HEK293 (cell line): ENCODE measurements at regions not wholly inside any gene's neighbourhood (a gene's known extent, or its start where the extent isn't known, plus 50 kb on each side); places are given as distances from the start of the nearest gene placed in this dataset.

Experiments
- CTCF ChIA-PET: fragments of 350-600 bp; formaldehyde crosslinking; extraction: SDS; loops from one replicate; lab custom pipeline; 2021; ENCODE audit warnings: antibody characterized with exemption; lab: Yijun Ruan, JAX
- POLR2A ChIA-PET: fragments of 300-600 bp; formaldehyde crosslinking; extraction: SDS; loops from one replicate; lab custom pipeline; 2020; ENCODE audit warnings: antibody characterized with exemption, inconsistent platforms; lab: Yijun Ruan, JAX
- H3K27ac ChIP-seq: fragments of 200-500 bp; sonication (Bioruptor generic); 2 replicates; pipeline ENCODE4 v1.5.1; 2014; ENCODE audit warnings: low read depth, low read length, control low read depth, inconsistent platforms; ENCODE audit errors: extremely low read depth
- H3K36me3 ChIP-seq, 2 experiments: fragments of 200-500 bp in 1 of 2; sonication (Bioruptor generic) in 1 of 2; 1 replicate in 1 of 2; 2 replicates in 1 of 2; pipeline ENCODE4 v1.5.1; 2014 to 2017; ENCODE audit warnings: inconsistent platforms in 2 of 2, low read length in 2 of 2; ENCODE audit not compliant: control insufficient read depth in 2 of 2, insufficient read depth in 1 of 2
- H3K4me1 ChIP-seq: fragments of 200-500 bp; sonication (Bioruptor generic); 2 replicates; pipeline ENCODE4 v1.5.1; 2014; ENCODE audit warnings: mild to moderate bottlenecking, low read length, inconsistent platforms; ENCODE audit not compliant: control insufficient read depth, insufficient read depth
- H3K4me3 ChIP-seq: 2 replicates; pipeline ENCODE4 v1.5.1; 2011; ENCODE audit warnings: low read depth, mild to moderate bottlenecking, control low read depth, low read length, moderate library complexity
- H3K9me3 ChIP-seq: fragments of 200-500 bp; sonication (Bioruptor generic); 2 replicates; pipeline ENCODE4 v1.5.1; 2014; ENCODE audit warnings: low read depth, low read length, inconsistent platforms; ENCODE audit not compliant: control insufficient read depth, insufficient read depth
- GFI1B ChIP-seq: fragments of 450-650 bp; formaldehyde crosslinking; IDR thresholded peaks from 2 replicates; pipeline ENCODE4 v1.5.1; 2016; ENCODE audit warnings: missing biosample characterization, missing genetic modification characterization
- HOXD13 ChIP-seq: sonication (generic); formaldehyde crosslinking; IDR thresholded peaks from 2 replicates; pipeline ENCODE4 v1.8.0; 2022; ENCODE audit warnings: missing genetic modification reagents, borderline replicate concordance
- KLF8 ChIP-seq: fragments of 450-650 bp; formaldehyde crosslinking; IDR thresholded peaks from 2 replicates; pipeline ENCODE4 v1.5.1; 2016; ENCODE audit warnings: missing biosample characterization, missing genetic modification characterization
- KLF9 ChIP-seq: fragments of 450-650 bp; formaldehyde crosslinking; IDR thresholded peaks from 2 replicates; pipeline ENCODE4 v1.5.1; 2016; ENCODE audit warnings: missing biosample characterization, missing genetic modification characterization, low read depth
- PRDM1 ChIP-seq: fragments of 450-650 bp; formaldehyde crosslinking; IDR thresholded peaks from 2 replicates; pipeline ENCODE4; 2016; ENCODE audit warnings: missing biosample characterization, missing genetic modification characterization
- SETDB1 ChIP-seq: IDR thresholded peaks from one replicate; pipeline ENCODE4 v1.6.1; 2017; ENCODE audit warnings: mild to moderate bottlenecking, low read length, moderate library complexity, mixed read lengths; ENCODE audit not compliant: insufficient read length
- SP2 ChIP-seq: fragments of 450-650 bp; formaldehyde crosslinking; IDR thresholded peaks from 2 replicates; pipeline ENCODE4 v1.5.1; 2016; ENCODE audit warnings: missing biosample characterization, missing genetic modification characterization
- ZNF155 ChIP-seq: fragments of 450-650 bp; formaldehyde crosslinking; IDR thresholded peaks from 2 replicates; pipeline ENCODE4 v1.5.1; 2016; ENCODE audit warnings: missing biosample characterization, missing genetic modification characterization
- ZNF341 ChIP-seq: fragments of 450-650 bp; formaldehyde crosslinking; IDR thresholded peaks from 2 replicates; pipeline ENCODE4; 2016; ENCODE audit warnings: low read depth, missing biosample characterization, missing genetic modification characterization
- ZNF423 ChIP-seq: fragments of 450-650 bp; formaldehyde crosslinking; IDR thresholded peaks from 2 replicates; pipeline ENCODE4 v1.5.1; 2016; ENCODE audit warnings: missing biosample characterization, missing genetic modification characterization
- ZNF510 ChIP-seq: fragments of 450-650 bp; formaldehyde crosslinking; IDR thresholded peaks from 2 replicates; pipeline ENCODE4 v1.5.1; 2018; ENCODE audit warnings: mild to moderate bottlenecking, missing genetic modification characterization, missing biosample characterization; ENCODE audit not compliant: insufficient replicate concordance
- ZNF529 ChIP-seq: fragments of 450-650 bp; formaldehyde crosslinking; IDR thresholded peaks from 2 replicates; pipeline ENCODE4 v1.5.1; 2017; ENCODE audit warnings: missing genetic modification characterization, missing biosample characterization; ENCODE audit not compliant: insufficient replicate concordance
- ZNF596 ChIP-seq: fragments of 450-650 bp; IDR thresholded peaks from 2 replicates; pipeline ENCODE4 v1.5.0; 2018; ENCODE audit warnings: missing biosample characterization, mild to moderate bottlenecking, missing genetic modification characterization, moderate library complexity
- ZNF626 ChIP-seq: fragments of 450-650 bp; sonication (Bioruptor Pico); formaldehyde crosslinking; IDR thresholded peaks from 2 replicates; pipeline ENCODE4 v1.5.1; 2018; ENCODE audit warnings: missing biosample characterization, missing genetic modification characterization, inconsistent platforms
- ZNF670 ChIP-seq: fragments of 450-650 bp; formaldehyde crosslinking; IDR thresholded peaks from 2 replicates; pipeline ENCODE4 v1.5.1; 2016; ENCODE audit warnings: missing biosample characterization, missing genetic modification characterization, low read depth
- ZNF747 ChIP-seq: fragments of 450-650 bp; formaldehyde crosslinking; IDR thresholded peaks from 2 replicates; pipeline ENCODE4 v1.5.1; 2016; ENCODE audit warnings: missing biosample characterization, missing genetic modification characterization
- ZNF768 ChIP-seq: fragments of 450-650 bp; formaldehyde crosslinking; IDR thresholded peaks from 2 replicates; pipeline ENCODE4 v1.5.1; 2018; ENCODE audit warnings: missing biosample characterization, mild to moderate bottlenecking, missing genetic modification characterization
- ZNF776 ChIP-seq: fragments of 450-650 bp; formaldehyde crosslinking; IDR thresholded peaks from 2 replicates; pipeline ENCODE4 v1.5.0; 2017; ENCODE audit warnings: missing biosample characterization, missing genetic modification characterization, borderline replicate concordance
- ZNF837 ChIP-seq: fragments of 450-650 bp; formaldehyde crosslinking; IDR thresholded peaks from 2 replicates; pipeline ENCODE4 v1.5.1; 2016; ENCODE audit warnings: missing biosample characterization, missing genetic modification characterization
- ZSCAN30 ChIP-seq: fragments of 450-650 bp; IDR thresholded peaks from 2 replicates; pipeline ENCODE4 v1.5.1; 2018; ENCODE audit warnings: missing biosample characterization, mild to moderate bottlenecking, missing genetic modification characterization, moderate library complexity
- TF ChIP-seq, protein P1 (sequence below): fragments of 450-650 bp; formaldehyde crosslinking; IDR thresholded peaks from 2 replicates; pipeline ENCODE4 v1.5.1; 2016; ENCODE audit warnings: missing biosample characterization, missing genetic modification characterization
- TF ChIP-seq, protein P2 (sequence below): fragments of 450-650 bp; formaldehyde crosslinking; IDR thresholded peaks from 2 replicates; pipeline ENCODE4 v1.5.1; 2016; ENCODE audit warnings: missing biosample characterization, missing genetic modification characterization
- TF ChIP-seq, protein P3 (sequence below): fragments of 450-650 bp; formaldehyde crosslinking; IDR thresholded peaks from 2 replicates; pipeline ENCODE4 v1.5.1; 2016; ENCODE audit warnings: missing biosample characterization, missing genetic modification characterization, borderline replicate concordance
- TF ChIP-seq, protein P4 (sequence below): fragments of 450-650 bp; formaldehyde crosslinking; IDR thresholded peaks from 2 replicates; pipeline ENCODE4 v1.5.1; 2016; ENCODE audit warnings: missing biosample characterization, missing genetic modification characterization
- TF ChIP-seq, protein P5 (sequence below): fragments of 450-650 bp; formaldehyde crosslinking; optimal IDR thresholded peaks from 2 replicates; pipeline ENCODE3; 2016; ENCODE audit warnings: missing biosample characterization, mild to moderate bottlenecking, missing genetic modification characterization
- TF ChIP-seq, protein P6 (sequence below): fragments of 450-650 bp; formaldehyde crosslinking; IDR thresholded peaks from 2 replicates; pipeline ENCODE4 v1.5.1; 2016; ENCODE audit warnings: missing biosample characterization, missing genetic modification characterization, borderline replicate concordance

DNA sequence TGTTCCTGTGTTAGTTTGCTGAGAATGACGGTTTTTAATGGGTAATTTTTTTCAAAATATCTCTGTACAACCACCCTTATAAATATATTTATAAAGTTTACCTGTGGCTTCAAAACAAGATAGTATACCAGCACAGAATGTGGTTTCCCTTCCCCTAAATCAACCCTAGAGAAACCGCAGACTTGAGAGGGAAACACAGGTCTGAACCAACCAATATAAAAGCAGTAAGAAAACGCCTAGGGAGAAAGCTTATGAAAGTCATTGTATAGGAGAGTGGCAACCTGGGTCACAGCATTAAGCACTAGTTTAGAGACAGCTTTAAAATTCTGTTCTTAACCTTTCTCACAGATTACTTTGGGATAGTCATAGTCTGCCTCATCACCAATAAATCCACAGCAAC is 180.6 kb upstream of the LHX8 start:
- Histone ChIP-seq H3K4me1 (no peaks in the 10 kb centered on the region), H3K9me3 (no peaks in the 10 kb centered on the region), H3K4me3 (no peak overlapping the region), H3K27ac (no peak overlapping the region), H3K36me3 (no peaks in the 10 kb centered on the region)
- CTCF ChIA-PET, result no interaction called here
- TF ChIP-seq SETDB1 (no peak), ZNF670 (tag by site-specific recombination) (no peak), ZNF510 (no peak), ZNF776 (tag by site-specific recombination) (no peak), KLF8 (no peak), ZNF155 (tag by site-specific recombination) (no peak), ZNF529 (tag by site-specific recombination) (no peak), ZNF837 (tag by site-specific recombination) (no peak), HOXD13 (CRISPR knock-in tag) (no peak), PRDM1 (tag by site-specific recombination) (no peak), SP2 (tag by site-specific recombination) (no peak), ZNF626 (tag by site-specific recombination) (no peak), ZNF768 (tag by site-specific recombination) (no peak), KLF9 (tag by site-specific recombination) (no peak), ZNF423 (tag by site-specific recombination) (no peak)
- TF ChIP-seq, protein P1, sequence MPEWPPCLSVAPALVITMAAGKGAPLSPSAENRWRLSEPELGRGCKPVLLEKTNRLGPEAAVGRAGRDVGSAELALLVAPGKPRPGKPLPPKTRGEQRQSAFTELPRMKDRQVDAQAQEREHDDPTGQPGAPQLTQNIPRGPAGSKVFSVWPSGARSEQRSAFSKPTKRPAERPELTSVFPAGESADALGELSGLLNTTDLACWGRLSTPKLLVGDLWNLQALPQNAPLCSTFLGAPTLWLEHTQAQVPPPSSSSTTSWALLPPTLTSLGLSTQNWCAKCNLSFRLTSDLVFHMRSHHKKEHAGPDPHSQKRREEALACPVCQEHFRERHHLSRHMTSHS (tag by site-specific recombination), result no peak
- TF ChIP-seq, protein P2, sequence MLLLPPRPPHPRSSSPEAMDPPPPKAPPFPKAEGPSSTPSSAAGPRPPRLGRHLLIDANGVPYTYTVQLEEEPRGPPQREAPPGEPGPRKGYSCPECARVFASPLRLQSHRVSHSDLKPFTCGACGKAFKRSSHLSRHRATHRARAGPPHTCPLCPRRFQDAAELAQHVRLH (tag by site-specific recombination), result no peak
- TF ChIP-seq, protein P3, sequence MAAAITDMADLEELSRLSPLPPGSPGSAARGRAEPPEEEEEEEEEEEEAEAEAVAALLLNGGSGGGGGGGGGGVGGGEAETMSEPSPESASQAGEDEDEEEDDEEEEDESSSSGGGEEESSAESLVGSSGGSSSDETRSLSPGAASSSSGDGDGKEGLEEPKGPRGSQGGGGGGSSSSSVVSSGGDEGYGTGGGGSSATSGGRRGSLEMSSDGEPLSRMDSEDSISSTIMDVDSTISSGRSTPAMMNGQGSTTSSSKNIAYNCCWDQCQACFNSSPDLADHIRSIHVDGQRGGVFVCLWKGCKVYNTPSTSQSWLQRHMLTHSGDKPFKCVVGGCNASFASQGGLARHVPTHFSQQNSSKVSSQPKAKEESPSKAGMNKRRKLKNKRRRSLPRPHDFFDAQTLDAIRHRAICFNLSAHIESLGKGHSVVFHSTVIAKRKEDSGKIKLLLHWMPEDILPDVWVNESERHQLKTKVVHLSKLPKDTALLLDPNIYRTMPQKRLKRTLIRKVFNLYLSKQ, result no peak
- POLR2A ChIA-PET, result no interaction called here

DNA sequence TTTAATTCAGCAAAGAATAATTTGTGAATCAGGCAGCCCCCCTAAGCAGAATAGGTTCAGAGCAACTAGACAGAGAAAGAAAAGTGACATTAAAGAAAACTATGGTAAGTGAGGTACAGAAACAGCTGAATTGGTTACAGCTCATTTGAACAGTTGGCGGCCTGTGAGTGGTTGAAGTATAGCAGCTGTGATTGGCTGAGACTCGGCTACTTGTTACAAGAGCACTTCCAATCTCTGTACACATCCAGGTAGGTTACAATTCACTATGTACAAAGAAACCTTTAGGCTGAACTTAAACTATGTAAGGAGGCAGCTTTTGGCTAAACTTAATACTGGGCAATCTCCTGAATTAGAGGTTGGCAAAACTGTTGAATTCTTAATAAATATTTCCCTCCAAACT is 171.1 kb upstream of the LHX8 start:
- no peaks in the 10 kb centered on the region for H3K9me3 ChIP-seq
- no peak overlapping the region for H3K27ac ChIP-seq
- H3K4me1 ChIP-seq, result no peaks in the 10 kb centered on the region
- POLR2A ChIA-PET, result interaction anchor here (0.8 kb wide), 1 partner anchor 9 kb away, joined by 3 read pairs; no protein-coding TSS in a partner anchor
- CTCF ChIA-PET, result no interaction called here
- no peak overlapping the region for H3K4me3 ChIP-seq
- no peaks in the 10 kb centered on the region for H3K36me3 ChIP-seq
- TF ChIP-seq, protein P4, sequence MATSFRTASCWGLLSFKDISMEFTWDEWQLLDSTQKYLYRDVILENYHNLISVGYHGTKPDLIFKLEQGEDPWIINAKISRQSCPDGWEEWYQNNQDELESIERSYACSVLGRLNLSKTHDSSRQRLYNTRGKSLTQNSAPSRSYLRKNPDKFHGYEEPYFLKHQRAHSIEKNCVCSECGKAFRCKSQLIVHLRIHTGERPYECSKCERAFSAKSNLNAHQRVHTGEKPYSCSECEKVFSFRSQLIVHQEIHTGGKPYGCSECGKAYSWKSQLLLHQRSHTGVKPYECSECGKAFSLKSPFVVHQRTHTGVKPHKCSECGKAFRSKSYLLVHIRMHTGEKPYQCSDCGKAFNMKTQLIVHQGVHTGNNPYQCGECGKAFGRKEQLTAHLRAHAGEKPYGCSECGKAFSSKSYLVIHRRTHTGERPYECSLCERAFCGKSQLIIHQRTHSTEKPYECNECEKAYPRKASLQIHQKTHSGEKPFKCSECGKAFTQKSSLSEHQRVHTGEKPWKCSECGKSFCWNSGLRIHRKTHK (tag by site-specific recombination), result no peak
- TF ChIP-seq ZNF596 (no peak), ZNF747 (no peak), ZSCAN30 (no peak), GFI1B (no peak), ZNF341 (no peak)
- TF ChIP-seq, protein P5, sequence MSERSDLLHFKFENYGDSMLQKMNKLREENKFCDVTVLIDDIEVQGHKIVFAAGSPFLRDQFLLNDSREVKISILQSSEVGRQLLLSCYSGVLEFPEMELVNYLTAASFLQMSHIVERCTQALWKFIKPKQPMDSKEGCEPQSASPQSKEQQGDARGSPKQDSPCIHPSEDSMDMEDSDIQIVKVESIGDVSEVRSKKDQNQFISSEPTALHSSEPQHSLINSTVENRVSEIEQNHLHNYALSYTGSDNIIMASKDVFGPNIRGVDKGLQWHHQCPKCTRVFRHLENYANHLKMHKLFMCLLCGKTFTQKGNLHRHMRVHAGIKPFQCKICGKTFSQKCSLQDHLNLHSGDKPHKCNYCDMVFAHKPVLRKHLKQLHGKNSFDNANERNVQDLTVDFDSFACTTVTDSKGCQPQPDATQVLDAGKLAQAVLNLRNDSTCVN (tag by site-specific recombination), result no peak
- TF ChIP-seq, protein P6, sequence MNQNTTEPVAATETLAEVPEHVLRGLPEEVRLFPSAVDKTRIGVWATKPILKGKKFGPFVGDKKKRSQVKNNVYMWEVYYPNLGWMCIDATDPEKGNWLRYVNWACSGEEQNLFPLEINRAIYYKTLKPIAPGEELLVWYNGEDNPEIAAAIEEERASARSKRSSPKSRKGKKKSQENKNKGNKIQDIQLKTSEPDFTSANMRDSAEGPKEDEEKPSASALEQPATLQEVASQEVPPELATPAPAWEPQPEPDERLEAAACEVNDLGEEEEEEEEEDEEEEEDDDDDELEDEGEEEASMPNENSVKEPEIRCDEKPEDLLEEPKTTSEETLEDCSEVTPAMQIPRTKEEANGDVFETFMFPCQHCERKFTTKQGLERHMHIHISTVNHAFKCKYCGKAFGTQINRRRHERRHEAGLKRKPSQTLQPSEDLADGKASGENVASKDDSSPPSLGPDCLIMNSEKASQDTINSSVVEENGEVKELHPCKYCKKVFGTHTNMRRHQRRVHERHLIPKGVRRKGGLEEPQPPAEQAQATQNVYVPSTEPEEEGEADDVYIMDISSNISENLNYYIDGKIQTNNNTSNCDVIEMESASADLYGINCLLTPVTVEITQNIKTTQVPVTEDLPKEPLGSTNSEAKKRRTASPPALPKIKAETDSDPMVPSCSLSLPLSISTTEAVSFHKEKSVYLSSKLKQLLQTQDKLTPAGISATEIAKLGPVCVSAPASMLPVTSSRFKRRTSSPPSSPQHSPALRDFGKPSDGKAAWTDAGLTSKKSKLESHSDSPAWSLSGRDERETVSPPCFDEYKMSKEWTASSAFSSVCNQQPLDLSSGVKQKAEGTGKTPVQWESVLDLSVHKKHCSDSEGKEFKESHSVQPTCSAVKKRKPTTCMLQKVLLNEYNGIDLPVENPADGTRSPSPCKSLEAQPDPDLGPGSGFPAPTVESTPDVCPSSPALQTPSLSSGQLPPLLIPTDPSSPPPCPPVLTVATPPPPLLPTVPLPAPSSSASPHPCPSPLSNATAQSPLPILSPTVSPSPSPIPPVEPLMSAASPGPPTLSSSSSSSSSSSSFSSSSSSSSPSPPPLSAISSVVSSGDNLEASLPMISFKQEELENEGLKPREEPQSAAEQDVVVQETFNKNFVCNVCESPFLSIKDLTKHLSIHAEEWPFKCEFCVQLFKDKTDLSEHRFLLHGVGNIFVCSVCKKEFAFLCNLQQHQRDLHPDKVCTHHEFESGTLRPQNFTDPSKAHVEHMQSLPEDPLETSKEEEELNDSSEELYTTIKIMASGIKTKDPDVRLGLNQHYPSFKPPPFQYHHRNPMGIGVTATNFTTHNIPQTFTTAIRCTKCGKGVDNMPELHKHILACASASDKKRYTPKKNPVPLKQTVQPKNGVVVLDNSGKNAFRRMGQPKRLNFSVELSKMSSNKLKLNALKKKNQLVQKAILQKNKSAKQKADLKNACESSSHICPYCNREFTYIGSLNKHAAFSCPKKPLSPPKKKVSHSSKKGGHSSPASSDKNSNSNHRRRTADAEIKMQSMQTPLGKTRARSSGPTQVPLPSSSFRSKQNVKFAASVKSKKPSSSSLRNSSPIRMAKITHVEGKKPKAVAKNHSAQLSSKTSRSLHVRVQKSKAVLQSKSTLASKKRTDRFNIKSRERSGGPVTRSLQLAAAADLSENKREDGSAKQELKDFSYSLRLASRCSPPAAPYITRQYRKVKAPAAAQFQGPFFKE (tag by site-specific recombination), result no peak
